ENCODE measurements at regions not wholly inside any gene's neighbourhood (a gene's known extent, or its start where the extent isn't known, plus 50 kb on each side); places are given as distances from the start of the nearest gene placed in this dataset.

DNA sequence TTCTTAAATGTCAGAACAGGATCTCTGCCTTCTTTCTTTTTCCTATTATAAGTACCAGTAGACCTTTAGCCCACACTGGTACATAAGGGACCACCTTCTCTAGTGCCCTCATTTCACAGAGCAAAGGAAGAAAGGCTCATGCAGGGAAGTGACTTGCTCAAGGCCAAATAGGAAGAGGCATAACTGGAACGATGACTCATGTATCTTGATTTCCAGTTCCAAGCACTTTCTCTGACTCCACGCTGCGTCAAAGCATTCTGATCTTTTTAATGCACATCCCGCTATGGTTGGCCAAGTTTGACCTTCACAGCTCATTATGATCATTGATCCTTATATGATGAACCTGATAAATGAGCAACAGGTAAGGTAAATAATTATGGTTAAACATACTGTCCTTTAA is 542.0 kb downstream of the GBA3 start:
- TF ChIP-seq, protein P1, sequence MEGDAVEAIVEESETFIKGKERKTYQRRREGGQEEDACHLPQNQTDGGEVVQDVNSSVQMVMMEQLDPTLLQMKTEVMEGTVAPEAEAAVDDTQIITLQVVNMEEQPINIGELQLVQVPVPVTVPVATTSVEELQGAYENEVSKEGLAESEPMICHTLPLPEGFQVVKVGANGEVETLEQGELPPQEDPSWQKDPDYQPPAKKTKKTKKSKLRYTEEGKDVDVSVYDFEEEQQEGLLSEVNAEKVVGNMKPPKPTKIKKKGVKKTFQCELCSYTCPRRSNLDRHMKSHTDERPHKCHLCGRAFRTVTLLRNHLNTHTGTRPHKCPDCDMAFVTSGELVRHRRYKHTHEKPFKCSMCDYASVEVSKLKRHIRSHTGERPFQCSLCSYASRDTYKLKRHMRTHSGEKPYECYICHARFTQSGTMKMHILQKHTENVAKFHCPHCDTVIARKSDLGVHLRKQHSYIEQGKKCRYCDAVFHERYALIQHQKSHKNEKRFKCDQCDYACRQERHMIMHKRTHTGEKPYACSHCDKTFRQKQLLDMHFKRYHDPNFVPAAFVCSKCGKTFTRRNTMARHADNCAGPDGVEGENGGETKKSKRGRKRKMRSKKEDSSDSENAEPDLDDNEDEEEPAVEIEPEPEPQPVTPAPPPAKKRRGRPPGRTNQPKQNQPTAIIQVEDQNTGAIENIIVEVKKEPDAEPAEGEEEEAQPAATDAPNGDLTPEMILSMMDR (IDR thresholded peaks at IDR 0.05; ENCODE audit: low read depth, low read length, poor library complexity, severe bottlenecking) = no peak
- no peak for TF ChIP-seq EZH2phosphoT487 (IDR thresholded peaks at IDR 0.05; ENCODE audit: borderline replicate concordance, low read length)
